Heart left ventricle (tissue), 13 donors: ENCODE measurements at regions not wholly inside any gene's neighbourhood (a gene's known extent, or its start where the extent isn't known, plus 50 kb on each side); places are given as distances from the start of the nearest gene placed in this dataset.

Experiments
- CTCF ChIP-seq, 12 donors: fragments of 200-600 bp; sonication (generic) in 4 of 12; IDR thresholded peaks; one replicate each; pipeline versions ENCODE4 v1.5.0 to v1.8.0; 2018 to 2022; ENCODE audit warnings: antibody characterized with exemption in 12 of 12, mild to moderate bottlenecking in 5 of 12
- POLR2A ChIP-seq, 2 donors: fragments of 450-650 bp; IDR thresholded peaks; one replicate each; pipeline ENCODE4 v1.6.1; 2017; ENCODE audit warnings: antibody characterized with exemption in 2 of 2, mild to moderate bottlenecking in 2 of 2, moderate library complexity in 2 of 2
- donor health status: ischemic (EF 13 %, LVEDD 7.1; RV severe dilation, severe dysfunction).
- donor health status: DM: no; HTN: yes; CAD: no.
- donor health status: DM: no; HTN: no; CAD: no.
- donor health status: ischemic (EF 25% LVEDD 6.9; RV normal size, moderate dysfunction).
- donor health status: ischemic (EF 25% LVEDD 5.7; RV mildly dilated, moderate dysfunction).
- donor health status: ischemic (EF 35%, LVEDD 5.7; RV mildly dilated, moderate dysfunction).
- donor health status: nonischemic (EF 11% LVEDD 7.7; RV severe dilation, severe dysfunction).
- donor health status: DM: yes; HTN: yes; CAD: no.
- donor health status: PGD.
- donor health status: ischemic (EF 29% LVEDD 5.4; RV normal size, mild dysfunction).
- donor health status: nonischemic (EF 23%, LVEDD 6.1; RV moderate dilation, normal function).

GRCh38 chr13:33671560-33671959 lies 146.4 kb upstream of the RFC3 start:
- TF ChIP-seq CTCF (IDR thresholded peaks at IDR 0.05): no peak
- no peak for TF ChIP-seq POLR2A (IDR thresholded peaks at IDR 0.05)
